ENCODE measurements at regions not wholly inside any gene's neighbourhood (a gene's known extent, or its start where the extent isn't known, plus 50 kb on each side); places are given as distances from the start of the nearest gene placed in this dataset.

- ChIA-PET POLR2A (interaction anchor here (1.1 kb wide), 1 partner anchor 16 kb away, joined by 3 read pairs; no protein-coding TSS in a partner anchor), CTCF (no interaction called here)
- ATAC-seq: no peak
- no TSS peak for BruUV-seq (replicated peaks)
- Histone ChIP-seq H3K27me3 (ENCODE audit: control insufficient read depth, insufficient read depth, low read length) (no peaks in the 10 kb centered on the region), H3K9me3 (ENCODE audit: control insufficient read depth, insufficient read depth, low read depth, low read length) (no peaks in the 10 kb centered on the region), H3K4me3 (ENCODE audit: low read depth in 2 of 2, low read length in 2 of 2) (no peak overlapping the region), H3K36me3 (ENCODE audit: control insufficient read depth, insufficient read depth, low read length) (no peaks in the 10 kb centered on the region), H3K4me1 (ENCODE audit: control insufficient read depth, insufficient read depth, low read length) (peaks cover 16% of the 10 kb centered on the region), H3K27ac (ENCODE audit: low read length) (peak overlapping the region; percentile 92; the same call in 1 of the 2 replicates)
- no peak for DNase-seq (ENCODE audit: low read depth, low spot score)
- in situ Hi-C loops (cut with HindIII; ENCODE audit: low pct_unique_long_range_greater_than_20kb, low sequenced_read_pairs) (no loop called here), intact Hi-C loops (cut with micrococcal nuclease; ENCODE audit: unreplicated experiment) (loop anchor here (5.0 kb wide), 1 partner anchor 114 kb away; no protein-coding TSS in a partner anchor)
- TF ChIP-seq CTCF (IDR thresholded peaks at IDR 0.05) (no peak), REST (IDR thresholded peaks at IDR 0.05; ENCODE audit: insufficient read depth in 1 of 2, low read depth in 2 of 2, low read length in 1 of 2) (no peak), TCF7L2 (IDR thresholded peaks at IDR 0.05; ENCODE audit: low read depth, low read length) (no peak), POLR2AphosphoS5 (IDR thresholded peaks at IDR 0.05; ENCODE audit: low read depth, low read length) (no peak), SIN3A (IDR thresholded peaks at IDR 0.05; ENCODE audit: borderline replicate concordance, insufficient read depth, low read depth, low read length) (no peak)
Observed at GRCh38 chr1:58901008-58901407, 117.2 kb upstream of the JUN start.

- ATAC-seq (no peak), DNase-seq (ENCODE audit: low read depth, low spot score) (no peak)
- peak overlapping the region; percentile 59 to 72 for H3K4me3 ChIP-seq (ENCODE audit: low read depth in 2 of 2, low read length in 2 of 2)
- TF ChIP-seq SIN3A (IDR thresholded peaks at IDR 0.05; ENCODE audit: borderline replicate concordance, insufficient read depth, low read depth, low read length) (no peak), CTCF (IDR thresholded peaks at IDR 0.05) (no peak), REST (IDR thresholded peaks at IDR 0.05; ENCODE audit: insufficient read depth in 1 of 2, low read depth in 2 of 2, low read length in 1 of 2) (no peak)
- intact Hi-C loops (cut with micrococcal nuclease; ENCODE audit: unreplicated experiment) (loop anchor here (5.0 kb wide), 1 partner anchor 116 kb away; no protein-coding TSS in a partner anchor), in situ Hi-C loops (cut with HindIII; ENCODE audit: low pct_unique_long_range_greater_than_20kb, low sequenced_read_pairs) (no loop called here)
- ChIA-PET POLR2A (interaction anchor here (0.6 to 0.9 kb wide), 3 partner anchors 111 to 700 kb away, joined by 3 to 7 read pairs (median 5); no protein-coding TSS in a partner anchor), CTCF (interaction anchor here (0.7 to 1.0 kb wide), 2 partner anchors 23 to 124 kb away, joined by 3 to 6 read pairs; no protein-coding TSS in a partner anchor)
- peaks cover 23% of the 10 kb centered on the region for H3K4me1 ChIP-seq (ENCODE audit: control insufficient read depth, insufficient read depth, low read length)
- no peaks in the 10 kb centered on the region for H3K27me3 ChIP-seq (ENCODE audit: control insufficient read depth, insufficient read depth, low read length)
- H3K27ac ChIP-seq (ENCODE audit: low read length): peak overlapping the region; percentile 92
- H3K9me3 ChIP-seq (ENCODE audit: control insufficient read depth, insufficient read depth, low read depth, low read length): no peaks in the 10 kb centered on the region
- TSS peak; percentile 91 for BruUV-seq (replicated peaks)
- no peaks in the 10 kb centered on the region for H3K36me3 ChIP-seq (ENCODE audit: control insufficient read depth, insufficient read depth, low read length)
Observed at GRCh38 chr1:58902830-58903513, 119.1 kb upstream of the JUN start.
